GM21786 (cell line): ENCODE measurements at regions not wholly inside any gene's neighbourhood (a gene's known extent, or its start where the extent isn't known, plus 50 kb on each side); places are given as distances from the start of the nearest gene placed in this dataset.

Source experiments
- ATAC-seq: cut with Tn5 transposase; IDR thresholded peaks from one replicate; pipeline ENCODE4 v1.9.1; 2021; ENCODE audit not compliant: unreplicated experiment

GRCh38 chr18:22613788-22614187 lies 196.1 kb upstream of the CTAGE1 start:
- ATAC-seq: no peak

- ATAC-seq: no peak
These were observed 205.8 kb upstream of the CTAGE1 start for GRCh38 chr18:22623513-22623912.

- no peak for ATAC-seq
These were observed 206.5 kb upstream of the CTAGE1 start for GRCh38 chr18:22624176-22624575.

- ATAC-seq: no peak
These were observed 207.7 kb upstream of the CTAGE1 start for GRCh38 chr18:22625406-22625805.

- ATAC-seq: no peak
These were observed 209.1 kb upstream of the CTAGE1 start for GRCh38 chr18:22626771-22627170.

GRCh38 chr18:22627506-22627905 lies 209.8 kb upstream of the CTAGE1 start:
- ATAC-seq: no peak

GRCh38 chr18:22628795-22629510 lies 211.2 kb upstream of the CTAGE1 start:
- no peak for ATAC-seq

GRCh38 chr18:22630980-22631379 lies 213.3 kb upstream of the CTAGE1 start:
- no peak for ATAC-seq

GRCh38 chr18:22632191-22632590 lies 214.5 kb upstream of the CTAGE1 start:
- no peak for ATAC-seq

GRCh38 chr18:22634464-22634863 lies 216.7 kb upstream of the CTAGE1 start:
- no peak for ATAC-seq

- no peak for ATAC-seq
These were observed 220.1 kb upstream of the CTAGE1 start for GRCh38 chr18:22637787-22638186.

GRCh38 chr18:22639026-22639463 lies 221.3 kb upstream of the CTAGE1 start:
- no peak for ATAC-seq

- no peak for ATAC-seq
These were observed 221.8 kb upstream of the CTAGE1 start for GRCh38 chr18:22639561-22639960.

- ATAC-seq: no peak
These were observed 222.6 kb upstream of the CTAGE1 start for GRCh38 chr18:22640281-22640842.

GRCh38 chr18:22641958-22642357 lies 224.2 kb upstream of the CTAGE1 start:
- no peak for ATAC-seq

- no peak for ATAC-seq
These were observed 226.0 kb upstream of the CTAGE1 start for GRCh38 chr18:22643731-22644130.

- ATAC-seq: no peak
These were observed 232.5 kb upstream of the CTAGE1 start for GRCh38 chr18:22650247-22650646.

- ATAC-seq: no peak
These were observed 239.9 kb upstream of the CTAGE1 start for GRCh38 chr18:22657619-22658018.

GRCh38 chr18:22658318-22658717 lies 240.6 kb upstream of the CTAGE1 start:
- ATAC-seq: no peak

- no peak for ATAC-seq
These were observed 245.7 kb upstream of the CTAGE1 start for GRCh38 chr18:22663378-22663777.

GRCh38 chr18:22666411-22666940 lies 248.8 kb upstream of the CTAGE1 start:
- no peak for ATAC-seq

- ATAC-seq: no peak
These were observed 249.4 kb upstream of the CTAGE1 start for GRCh38 chr18:22667156-22667555.
